ENCODE measurements at regions not wholly inside any gene's neighbourhood (a gene's known extent, or its start where the extent isn't known, plus 50 kb on each side); places are given as distances from the start of the nearest gene placed in this dataset.

DNA sequence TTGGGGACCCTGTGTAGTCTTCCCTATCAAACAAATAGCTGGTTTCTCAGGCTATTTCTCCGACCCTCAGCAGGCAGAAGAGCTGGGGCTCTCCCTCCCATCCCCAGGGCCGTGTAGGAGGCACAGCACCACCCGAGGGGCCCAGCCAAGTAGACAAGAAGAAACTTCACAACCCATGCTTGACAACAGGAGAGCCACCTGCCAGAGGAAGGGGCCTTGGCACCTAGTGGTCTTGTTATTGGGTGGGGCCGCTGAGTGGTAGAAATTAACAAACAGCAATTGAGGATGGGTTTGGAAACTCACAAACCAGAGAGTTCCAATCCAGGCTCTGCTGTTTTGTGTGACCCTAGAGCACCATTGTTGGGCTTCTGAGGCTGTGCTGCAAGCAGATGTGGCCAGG, 108.5 kb upstream of the CHD6 start (continued):
- TF ChIP-seq, protein P1, sequence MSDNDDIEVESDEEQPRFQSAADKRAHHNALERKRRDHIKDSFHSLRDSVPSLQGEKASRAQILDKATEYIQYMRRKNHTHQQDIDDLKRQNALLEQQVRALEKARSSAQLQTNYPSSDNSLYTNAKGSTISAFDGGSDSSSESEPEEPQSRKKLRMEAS (CRISPR knock-in tag; IDR thresholded peaks at IDR 0.05), result no peak
- no peak for TF ChIP-seq CBFB (CRISPR knock-in tag; IDR thresholded peaks at IDR 0.05; ENCODE audit: low read depth)
- TF ChIP-seq, protein P2, sequence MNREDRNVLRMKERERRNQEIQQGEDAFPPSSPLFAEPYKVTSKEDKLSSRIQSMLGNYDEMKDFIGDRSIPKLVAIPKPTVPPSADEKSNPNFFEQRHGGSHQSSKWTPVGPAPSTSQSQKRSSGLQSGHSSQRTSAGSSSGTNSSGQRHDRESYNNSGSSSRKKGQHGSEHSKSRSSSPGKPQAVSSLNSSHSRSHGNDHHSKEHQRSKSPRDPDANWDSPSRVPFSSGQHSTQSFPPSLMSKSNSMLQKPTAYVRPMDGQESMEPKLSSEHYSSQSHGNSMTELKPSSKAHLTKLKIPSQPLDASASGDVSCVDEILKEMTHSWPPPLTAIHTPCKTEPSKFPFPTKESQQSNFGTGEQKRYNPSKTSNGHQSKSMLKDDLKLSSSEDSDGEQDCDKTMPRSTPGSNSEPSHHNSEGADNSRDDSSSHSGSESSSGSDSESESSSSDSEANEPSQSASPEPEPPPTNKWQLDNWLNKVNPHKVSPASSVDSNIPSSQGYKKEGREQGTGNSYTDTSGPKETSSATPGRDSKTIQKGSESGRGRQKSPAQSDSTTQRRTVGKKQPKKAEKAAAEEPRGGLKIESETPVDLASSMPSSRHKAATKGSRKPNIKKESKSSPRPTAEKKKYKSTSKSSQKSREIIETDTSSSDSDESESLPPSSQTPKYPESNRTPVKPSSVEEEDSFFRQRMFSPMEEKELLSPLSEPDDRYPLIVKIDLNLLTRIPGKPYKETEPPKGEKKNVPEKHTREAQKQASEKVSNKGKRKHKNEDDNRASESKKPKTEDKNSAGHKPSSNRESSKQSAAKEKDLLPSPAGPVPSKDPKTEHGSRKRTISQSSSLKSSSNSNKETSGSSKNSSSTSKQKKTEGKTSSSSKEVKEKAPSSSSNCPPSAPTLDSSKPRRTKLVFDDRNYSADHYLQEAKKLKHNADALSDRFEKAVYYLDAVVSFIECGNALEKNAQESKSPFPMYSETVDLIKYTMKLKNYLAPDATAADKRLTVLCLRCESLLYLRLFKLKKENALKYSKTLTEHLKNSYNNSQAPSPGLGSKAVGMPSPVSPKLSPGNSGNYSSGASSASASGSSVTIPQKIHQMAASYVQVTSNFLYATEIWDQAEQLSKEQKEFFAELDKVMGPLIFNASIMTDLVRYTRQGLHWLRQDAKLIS (CRISPR knock-in tag; IDR thresholded peaks at IDR 0.05; ENCODE audit: borderline replicate concordance), result no peak
- TF ChIP-seq ZNF317 (CRISPR knock-in tag; IDR thresholded peaks at IDR 0.05; ENCODE audit: borderline replicate concordance, low read depth), result no peak
- TF ChIP-seq, protein P3, sequence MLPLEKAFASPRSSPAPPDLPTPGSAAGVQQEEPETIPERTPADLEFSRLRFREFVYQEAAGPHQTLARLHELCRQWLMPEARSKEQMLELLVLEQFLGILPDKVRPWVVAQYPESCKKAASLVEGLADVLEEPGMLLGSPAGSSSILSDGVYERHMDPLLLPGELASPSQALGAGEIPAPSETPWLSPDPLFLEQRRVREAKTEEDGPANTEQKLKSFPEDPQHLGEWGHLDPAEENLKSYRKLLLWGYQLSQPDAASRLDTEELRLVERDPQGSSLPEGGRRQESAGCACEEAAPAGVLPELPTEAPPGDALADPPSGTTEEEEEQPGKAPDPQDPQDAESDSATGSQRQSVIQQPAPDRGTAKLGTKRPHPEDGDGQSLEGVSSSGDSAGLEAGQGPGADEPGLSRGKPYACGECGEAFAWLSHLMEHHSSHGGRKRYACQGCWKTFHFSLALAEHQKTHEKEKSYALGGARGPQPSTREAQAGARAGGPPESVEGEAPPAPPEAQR (CRISPR knock-in tag; IDR thresholded peaks at IDR 0.05), result no peak
- TF ChIP-seq ZNF138 (CRISPR knock-in tag; conservative IDR thresholded peaks at IDR 0.05), result no peak
- no peak for TF ChIP-seq ERG (CRISPR knock-in tag; IDR thresholded peaks at IDR 0.05)
- no peak for TF ChIP-seq USF1 (CRISPR knock-in tag; IDR thresholded peaks at IDR 0.05)

- DNase-seq (ENCODE audit: low spot score) (no peak), ATAC-seq (no peak)
- H3K27ac Mint-ChIP-seq, result no peak overlapping the region
- no peak overlapping the region for H3K4me3 Mint-ChIP-seq
- H3K9me3 Mint-ChIP-seq, result peaks cover 18% of the 10 kb centered on the region
- H3K4me1 Mint-ChIP-seq, result peaks cover under 1% of the 10 kb centered on the region
- TF ChIP-seq FOXJ3 (CRISPR knock-in tag; IDR thresholded peaks at IDR 0.05; ENCODE audit: borderline replicate concordance), result no peak
- no peak for TF ChIP-seq OVOL2 (CRISPR knock-in tag; IDR thresholded peaks at IDR 0.05; ENCODE audit: borderline replicate concordance)
- TF ChIP-seq ZNF232 (CRISPR knock-in tag; IDR thresholded peaks at IDR 0.05), result no peak
- TF ChIP-seq, protein P4, sequence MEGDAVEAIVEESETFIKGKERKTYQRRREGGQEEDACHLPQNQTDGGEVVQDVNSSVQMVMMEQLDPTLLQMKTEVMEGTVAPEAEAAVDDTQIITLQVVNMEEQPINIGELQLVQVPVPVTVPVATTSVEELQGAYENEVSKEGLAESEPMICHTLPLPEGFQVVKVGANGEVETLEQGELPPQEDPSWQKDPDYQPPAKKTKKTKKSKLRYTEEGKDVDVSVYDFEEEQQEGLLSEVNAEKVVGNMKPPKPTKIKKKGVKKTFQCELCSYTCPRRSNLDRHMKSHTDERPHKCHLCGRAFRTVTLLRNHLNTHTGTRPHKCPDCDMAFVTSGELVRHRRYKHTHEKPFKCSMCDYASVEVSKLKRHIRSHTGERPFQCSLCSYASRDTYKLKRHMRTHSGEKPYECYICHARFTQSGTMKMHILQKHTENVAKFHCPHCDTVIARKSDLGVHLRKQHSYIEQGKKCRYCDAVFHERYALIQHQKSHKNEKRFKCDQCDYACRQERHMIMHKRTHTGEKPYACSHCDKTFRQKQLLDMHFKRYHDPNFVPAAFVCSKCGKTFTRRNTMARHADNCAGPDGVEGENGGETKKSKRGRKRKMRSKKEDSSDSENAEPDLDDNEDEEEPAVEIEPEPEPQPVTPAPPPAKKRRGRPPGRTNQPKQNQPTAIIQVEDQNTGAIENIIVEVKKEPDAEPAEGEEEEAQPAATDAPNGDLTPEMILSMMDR (IDR thresholded peaks at IDR 0.05), result no peak
- TF ChIP-seq ATF1 (CRISPR knock-in tag; IDR thresholded peaks at IDR 0.05), result no peak
- TF ChIP-seq, protein P5, sequence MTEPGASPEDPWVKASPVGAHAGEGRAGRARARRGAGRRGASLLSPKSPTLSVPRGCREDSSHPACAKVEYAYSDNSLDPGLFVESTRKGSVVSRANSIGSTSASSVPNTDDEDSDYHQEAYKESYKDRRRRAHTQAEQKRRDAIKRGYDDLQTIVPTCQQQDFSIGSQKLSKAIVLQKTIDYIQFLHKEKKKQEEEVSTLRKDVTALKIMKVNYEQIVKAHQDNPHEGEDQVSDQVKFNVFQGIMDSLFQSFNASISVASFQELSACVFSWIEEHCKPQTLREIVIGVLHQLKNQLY (CRISPR knock-in tag; IDR thresholded peaks at IDR 0.05), result no peak
- no peak for TF ChIP-seq GRHL2 (CRISPR knock-in tag; IDR thresholded peaks at IDR 0.05; ENCODE audit: insufficient replicate concordance, severe bottlenecking)
- no peak for TF ChIP-seq ZNF138 (CRISPR knock-in tag; conservative IDR thresholded peaks at IDR 0.05)
- TF ChIP-seq E2F4 (CRISPR knock-in tag; IDR thresholded peaks at IDR 0.05; ENCODE audit: borderline replicate concordance, low read depth), result no peak
- TF ChIP-seq ATF6 (CRISPR knock-in tag; IDR thresholded peaks at IDR 0.05), result no peak
- no peak for TF ChIP-seq ZNF219 (CRISPR knock-in tag; IDR thresholded peaks at IDR 0.05; ENCODE audit: borderline replicate concordance)
- no peak for TF ChIP-seq ZNF416 (CRISPR knock-in tag; IDR thresholded peaks at IDR 0.05)
- no peak for TF ChIP-seq E2F1 (CRISPR knock-in tag; IDR thresholded peaks at IDR 0.05)
- no peak for TF ChIP-seq JAZF1 (CRISPR knock-in tag; IDR thresholded peaks at IDR 0.05)
- ChIA-PET POLR2A (no interaction called here), CTCF (interaction anchor here (1.3 kb wide), 1 partner anchor 20 kb away, joined by 3 read pairs; no protein-coding TSS in a partner anchor)
- H3K36me3 Mint-ChIP-seq, result no peaks in the 10 kb centered on the region
- no peaks in the 10 kb centered on the region; the same call in 1 of the 2 replicates for H3K27me3 Mint-ChIP-seq (ENCODE audit: low read depth)
These were observed 101.0 kb upstream of the CHD6 start for GRCh38 chr20:41719151-41719550.
